ENCODE measurements at regions not wholly inside any gene's neighbourhood (a gene's known extent, or its start where the extent isn't known, plus 50 kb on each side); places are given as distances from the start of the nearest gene placed in this dataset.

- TF ChIP-seq CTCF (IDR thresholded peaks at IDR 0.05) = no peak
- TF ChIP-seq POLR2A (IDR thresholded peaks at IDR 0.05) = no peak
Observed at GRCh38 chr18:51643483-51643882, 446.0 kb upstream of the MEX3C start.

All from uterus (tissue), 2 donors.